Colonic mucosa (tissue), 4 donors: ENCODE measurements at regions not wholly inside any gene's neighbourhood (a gene's known extent, or its start where the extent isn't known, plus 50 kb on each side); places are given as distances from the start of the nearest gene placed in this dataset.

Experiments used
- DNase-seq: peaks from one replicate; pipeline ENCODE4 v3.0.0-alpha.2; 2020
- H3K27ac ChIP-seq: fragments of 200-600 bp; one replicate; pipeline ENCODE4 v1.8.0; 2021
- H3K27me3 ChIP-seq: fragments of 200-600 bp; one replicate; pipeline ENCODE4 v1.8.0; 2021
- H3K36me3 ChIP-seq: fragments of 200-600 bp; one replicate; pipeline ENCODE4 v1.8.0; 2021
- H3K4me1 ChIP-seq: fragments of 200-600 bp; one replicate; pipeline ENCODE4 v1.8.0; 2021; ENCODE audit warnings: mild to moderate bottlenecking
- H3K4me3 ChIP-seq: fragments of 200-600 bp; one replicate; pipeline ENCODE4 v1.8.0; 2021
- H3K9ac ChIP-seq, 2 donors: one replicate each; pipeline ENCODE4 v1.7.0; 2013; ENCODE audit warnings: control low read depth in 2 of 2, low read depth in 2 of 2, low read length in 2 of 2
- H3K9me3 ChIP-seq: fragments of 200-600 bp; one replicate; pipeline ENCODE4 v1.8.0; 2021
- CTCF ChIP-seq: fragments of 200-600 bp; IDR thresholded peaks from one replicate; pipeline ENCODE4 v1.8.0; 2022; ENCODE audit warnings: antibody characterized with exemption, mild to moderate bottlenecking
- intact Hi-C: fragments of 100-400 bp; cut with DNase I; formaldehyde crosslinking; loops from one replicate; pipeline ENCODE4 v1.14.1; 2022
- donor health status: healthy.
- donor health status: DM: no; HTN: no; CAD: no.
- donor health status: DM: no; HTN: no; CAD: no.

GRCh38 chr21:28832715-28833061 is 160.0 kb downstream of the LTN1 start:
- Histone ChIP-seq H3K36me3 (no peaks in the 10 kb centered on the region), H3K27me3 (no peaks in the 10 kb centered on the region), H3K4me1 (no peaks in the 10 kb centered on the region), H3K4me3 (no peak overlapping the region), H3K9ac (no peak overlapping the region), H3K27ac (no peak overlapping the region), H3K9me3 (no peaks in the 10 kb centered on the region)
- intact Hi-C loops = no loop called here
- no peak for TF ChIP-seq CTCF
- DNase-seq = no peak

GRCh38 chr21:28832013-28832714 is 160.5 kb downstream of the LTN1 start:
- H3K36me3 ChIP-seq = no peaks in the 10 kb centered on the region
- intact Hi-C loops = no loop called here
- H3K27ac ChIP-seq = no peak overlapping the region
- no peak overlapping the region for H3K4me3 ChIP-seq
- H3K4me1 ChIP-seq = no peaks in the 10 kb centered on the region
- no peak overlapping the region for H3K9ac ChIP-seq
- H3K9me3 ChIP-seq = no peaks in the 10 kb centered on the region
- DNase-seq = no peak
- no peak for TF ChIP-seq CTCF
- no peaks in the 10 kb centered on the region for H3K27me3 ChIP-seq

- intact Hi-C loops = no loop called here
- Histone ChIP-seq H3K9ac (no peak overlapping the region), H3K27ac (no peak overlapping the region), H3K4me3 (no peak overlapping the region), H3K36me3 (no peaks in the 10 kb centered on the region), H3K27me3 (no peaks in the 10 kb centered on the region), H3K9me3 (no peaks in the 10 kb centered on the region), H3K4me1 (no peaks in the 10 kb centered on the region)
- no peak for DNase-seq
- TF ChIP-seq CTCF = no peak
Measured at GRCh38 chr21:28828981-28829380, 163.7 kb downstream of the LTN1 start.

- no peak overlapping the region for H3K4me3 ChIP-seq
- H3K27ac ChIP-seq = no peak overlapping the region
- H3K36me3 ChIP-seq = no peaks in the 10 kb centered on the region
- H3K4me1 ChIP-seq = no peaks in the 10 kb centered on the region
- intact Hi-C loops = no loop called here
- H3K9me3 ChIP-seq = no peaks in the 10 kb centered on the region
- no peaks in the 10 kb centered on the region for H3K27me3 ChIP-seq
- DNase-seq = no peak
- H3K9ac ChIP-seq = no peak overlapping the region
- no peak for TF ChIP-seq CTCF
Measured at GRCh38 chr21:28828021-28828420, 164.7 kb downstream of the LTN1 start.

- Histone ChIP-seq H3K27me3 (no peaks in the 10 kb centered on the region), H3K9me3 (no peaks in the 10 kb centered on the region), H3K4me1 (peaks cover 2% of the 10 kb centered on the region), H3K9ac (no peak overlapping the region), H3K4me3 (no peak overlapping the region), H3K36me3 (no peaks in the 10 kb centered on the region), H3K27ac (no peak overlapping the region)
- no peak for DNase-seq
- intact Hi-C loops = no loop called here
- TF ChIP-seq CTCF = no peak
Measured at GRCh38 chr21:28827422-28827821, 165.3 kb downstream of the LTN1 start.
